SJSA1 (cell line): ENCODE measurements at regions not wholly inside any gene's neighbourhood (a gene's known extent, or its start where the extent isn't known, plus 50 kb on each side); places are given as distances from the start of the nearest gene placed in this dataset.
"Not testable (repeated sequence)": the region's sequence is repeated elsewhere in the genome, so short reads cannot be mapped to it uniquely, and the experiment has no call there.

Experiments
- DNase-seq, 2 experiments: peaks; one replicate each; pipeline ENCODE4 v3.0.0-alpha.2; 2015 to 2020; ENCODE audit warnings: low spot score in 2 of 2, low read depth in 1 of 2
- H3K27ac ChIP-seq: fragments of 250-450 bp; sonication (Bioruptor Pico); 2 replicates; pipeline ENCODE4 v1.5.1; 2020; ENCODE audit warnings: mild to moderate bottlenecking, moderate library complexity
- H3K27me3 ChIP-seq: fragments of 250-450 bp; sonication (Bioruptor Pico); replicated peaks from 2 replicates; pipeline ENCODE4 v1.5.1; 2020; ENCODE audit warnings: mild to moderate bottlenecking, moderate library complexity
- H3K36me3 ChIP-seq: fragments of 250-450 bp; sonication (Bioruptor Pico); 2 replicates; pipeline ENCODE4 v1.5.1; 2020; ENCODE audit warnings: mild to moderate bottlenecking
- H3K4me1 ChIP-seq: fragments of 250-450 bp; sonication (Bioruptor Pico); replicated peaks from 2 replicates; pipeline ENCODE4 v1.6.1; 2021; ENCODE audit warnings: mild to moderate bottlenecking
- H3K4me3 ChIP-seq: fragments of 250-450 bp; sonication (Bioruptor Pico); 2 replicates; pipeline ENCODE4 v1.5.1; 2020; ENCODE audit warnings: mild to moderate bottlenecking
- H3K9me3 ChIP-seq: fragments of 250-450 bp; sonication (Bioruptor Pico); replicated peaks from 2 replicates; pipeline ENCODE4 v1.5.1; 2020; ENCODE audit warnings: mild to moderate bottlenecking

DNA sequence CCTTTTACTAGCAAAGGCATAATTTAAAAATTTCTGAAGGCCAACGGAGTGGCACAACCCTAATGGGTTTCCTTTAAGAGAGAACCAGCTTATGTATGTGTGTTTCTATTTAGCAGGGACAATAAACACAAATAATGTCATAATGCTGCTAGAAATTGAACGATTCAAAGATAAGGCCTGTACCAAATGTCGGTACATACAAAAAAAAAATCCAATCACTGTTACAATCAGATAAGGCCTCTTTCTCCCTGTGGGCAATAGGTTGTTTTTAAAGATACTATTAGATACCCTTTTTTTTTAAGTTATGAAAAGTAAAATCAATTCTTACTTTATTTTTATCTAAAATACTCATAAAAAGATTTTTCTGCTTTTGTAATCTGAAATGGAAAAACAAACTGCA is 821.0 kb downstream of the PRELID2 start:
- Histone ChIP-seq H3K4me1 (no peaks in the 10 kb centered on the region), H3K27ac (no peak overlapping the region), H3K4me3 (no peak overlapping the region), H3K36me3 (no peaks in the 10 kb centered on the region), H3K27me3 (no peaks in the 10 kb centered on the region), H3K9me3 (no peaks in the 10 kb centered on the region)
- DNase-seq: no peak

DNA sequence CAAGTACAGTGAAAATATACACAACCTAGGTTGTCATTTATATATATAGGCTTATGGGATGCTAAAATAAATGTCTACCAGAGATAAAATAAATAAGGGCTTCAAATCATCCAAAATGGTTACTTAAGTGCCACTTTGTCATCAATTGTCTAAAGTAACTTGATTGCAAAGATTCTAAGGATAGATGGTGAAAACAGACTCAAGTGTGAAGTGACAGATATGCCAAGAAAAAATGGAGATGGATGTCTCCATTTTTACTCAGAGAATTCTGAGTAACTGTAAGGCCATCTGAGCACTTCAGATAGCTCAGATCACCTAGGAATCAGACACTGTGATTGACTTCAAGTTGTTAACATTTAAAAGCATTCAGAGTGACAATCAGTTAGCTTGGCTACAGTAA is 824.3 kb downstream of the PRELID2 start:
- H3K27me3 ChIP-seq: no peaks in the 10 kb centered on the region
- DNase-seq: no peak
- no peaks in the 10 kb centered on the region for H3K36me3 ChIP-seq
- H3K4me3 ChIP-seq: no peak overlapping the region
- no peak overlapping the region for H3K27ac ChIP-seq
- H3K9me3 ChIP-seq: no peaks in the 10 kb centered on the region
- H3K4me1 ChIP-seq: no peaks in the 10 kb centered on the region

DNA sequence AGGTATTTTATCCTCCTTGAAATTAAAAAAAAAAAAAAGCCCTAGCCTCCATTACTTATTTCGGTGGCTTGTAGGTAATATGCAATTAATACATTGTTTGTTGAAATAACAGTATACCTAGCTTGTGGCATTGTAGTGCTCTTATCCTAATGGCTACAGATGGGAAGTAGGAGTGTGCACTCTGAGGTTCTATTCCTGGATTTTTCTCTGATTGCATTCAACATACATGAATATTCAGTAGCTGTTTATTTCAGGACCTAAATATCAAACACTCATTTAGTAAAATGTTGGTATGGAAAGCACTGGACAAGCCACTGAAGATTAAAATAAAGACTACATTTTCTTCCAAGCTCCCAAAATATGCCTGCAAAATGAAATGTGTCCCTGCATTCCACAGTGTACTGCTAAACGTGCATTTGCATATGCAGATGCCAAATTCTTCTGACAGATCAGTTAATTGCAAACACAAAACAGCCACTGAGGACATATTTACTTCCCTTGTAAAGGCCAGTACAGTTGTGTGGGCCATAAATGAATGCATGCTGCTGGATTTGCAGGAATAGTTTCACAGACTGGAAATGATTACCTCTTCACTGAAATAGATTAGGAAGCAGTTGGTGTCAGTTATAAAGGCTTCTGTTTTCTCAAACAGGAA is 826.1 kb downstream of the PRELID2 start:
- Histone ChIP-seq H3K27me3 (no peaks in the 10 kb centered on the region), H3K27ac (no peak overlapping the region), H3K4me3 (no peak overlapping the region), H3K9me3 (no peaks in the 10 kb centered on the region), H3K36me3 (no peaks in the 10 kb centered on the region), H3K4me1 (no peaks in the 10 kb centered on the region)
- DNase-seq: no peak

DNA sequence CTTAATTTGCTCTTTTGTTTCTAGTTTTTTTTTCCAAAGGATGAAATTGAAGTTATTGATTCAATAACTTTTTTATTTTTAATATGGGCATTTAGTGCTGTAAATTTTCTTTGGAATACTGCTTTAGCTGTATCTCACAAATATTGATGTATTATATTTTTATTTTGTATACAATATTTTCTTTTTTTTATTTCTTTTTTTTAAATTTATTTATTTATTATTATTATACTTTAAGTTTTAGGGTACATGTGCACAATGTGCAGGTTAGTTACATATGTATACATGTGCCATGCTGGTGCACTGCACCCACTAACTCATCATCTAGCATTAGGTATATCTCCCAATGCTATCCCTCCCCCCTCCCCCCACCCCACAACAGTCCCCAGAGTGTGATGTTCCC is 823.7 kb downstream of the KCTD16 start:
- not testable (repeated sequence) for H3K4me1 ChIP-seq, DNase-seq, H3K27ac ChIP-seq, H3K27me3 ChIP-seq, H3K4me3 ChIP-seq, H3K36me3 ChIP-seq, H3K9me3 ChIP-seq

DNA sequence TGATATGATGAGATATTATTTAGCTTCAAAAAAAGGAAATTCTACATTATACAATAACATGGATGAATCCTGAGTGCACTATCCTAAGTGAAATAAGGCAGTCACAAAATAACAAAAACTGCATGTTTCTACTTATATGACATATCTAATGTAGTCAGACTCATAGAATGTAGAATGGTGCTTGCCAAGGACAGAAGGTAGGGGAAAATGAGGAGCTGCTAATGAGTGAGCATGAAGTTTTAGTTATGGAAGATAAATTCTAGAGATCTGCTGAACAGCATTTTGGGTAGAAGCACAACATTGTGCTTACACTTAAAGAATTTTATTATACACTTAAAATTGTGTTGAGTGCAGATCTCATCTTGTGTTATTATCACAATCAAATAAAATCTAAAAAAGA is 812.4 kb downstream of the KCTD16 start:
- DNase-seq: no peak
- no peaks in the 10 kb centered on the region for H3K4me1 ChIP-seq
- H3K27ac ChIP-seq: no peak overlapping the region
- no peaks in the 10 kb centered on the region for H3K27me3 ChIP-seq
- H3K9me3 ChIP-seq: no peaks in the 10 kb centered on the region
- no peak overlapping the region for H3K4me3 ChIP-seq
- no peaks in the 10 kb centered on the region for H3K36me3 ChIP-seq

DNA sequence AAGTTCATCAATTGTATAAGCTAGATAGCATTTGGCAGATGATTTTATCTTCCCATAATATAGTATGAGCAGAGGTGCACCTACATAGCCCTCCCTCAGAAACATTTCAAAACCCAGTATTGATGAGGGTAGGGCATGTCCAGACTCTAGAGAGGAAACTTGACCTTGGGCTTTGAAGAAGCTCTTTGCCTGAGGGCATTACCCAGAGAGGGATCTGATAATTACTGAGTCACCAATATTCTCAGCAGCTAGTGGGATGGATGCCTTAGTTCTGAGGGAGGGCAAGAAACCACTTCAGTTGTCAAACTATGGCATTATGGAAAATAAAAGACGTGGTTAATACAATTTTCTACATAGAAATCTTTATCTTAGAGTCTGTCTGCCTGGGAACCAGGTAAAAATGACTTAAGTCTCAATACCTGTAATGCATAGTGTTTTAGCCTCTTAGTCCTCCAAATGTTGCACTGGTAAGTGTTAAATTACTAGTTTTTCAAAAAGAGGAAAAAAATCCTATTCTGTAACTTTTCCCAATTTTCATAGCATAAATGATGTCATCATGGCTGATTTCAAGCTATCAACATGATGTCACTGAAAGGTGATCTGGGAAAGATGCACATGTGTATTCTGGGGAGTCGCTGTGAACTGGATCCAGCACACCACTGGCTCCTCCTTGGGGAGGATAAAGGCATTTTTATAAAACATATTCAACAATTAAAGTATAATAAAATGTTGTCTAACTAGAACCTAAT is 809.0 kb downstream of the KCTD16 start:
- Histone ChIP-seq H3K4me3 (no peak overlapping the region), H3K4me1 (no peaks in the 10 kb centered on the region), H3K36me3 (no peaks in the 10 kb centered on the region), H3K27me3 (no peaks in the 10 kb centered on the region), H3K27ac (no peak overlapping the region), H3K9me3 (no peaks in the 10 kb centered on the region)
- DNase-seq: no peak

DNA sequence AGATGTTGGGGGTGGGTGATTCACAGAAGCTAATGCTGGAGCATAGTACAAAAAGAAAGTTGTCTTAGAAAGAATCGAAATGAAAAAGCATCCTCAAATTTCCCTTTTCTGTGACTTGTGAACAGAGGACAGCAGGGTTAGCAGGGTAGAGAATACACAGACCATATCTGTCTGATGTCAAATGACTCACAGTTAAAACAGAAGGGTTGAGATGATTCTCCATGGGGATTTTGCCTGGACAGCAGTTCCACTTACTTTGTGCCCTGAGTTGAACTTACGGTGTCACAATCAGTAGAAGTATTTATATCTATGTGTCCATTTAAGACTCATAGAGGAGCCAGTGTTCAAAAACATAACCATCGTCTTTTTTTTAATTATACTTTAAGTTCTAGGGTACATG is 801.6 kb downstream of the KCTD16 start:
- H3K4me1 ChIP-seq: no peaks in the 10 kb centered on the region
- no peaks in the 10 kb centered on the region for H3K9me3 ChIP-seq
- no peak overlapping the region for H3K27ac ChIP-seq
- no peaks in the 10 kb centered on the region for H3K36me3 ChIP-seq
- DNase-seq: no peak
- no peaks in the 10 kb centered on the region for H3K27me3 ChIP-seq
- H3K4me3 ChIP-seq: no peak overlapping the region

DNA sequence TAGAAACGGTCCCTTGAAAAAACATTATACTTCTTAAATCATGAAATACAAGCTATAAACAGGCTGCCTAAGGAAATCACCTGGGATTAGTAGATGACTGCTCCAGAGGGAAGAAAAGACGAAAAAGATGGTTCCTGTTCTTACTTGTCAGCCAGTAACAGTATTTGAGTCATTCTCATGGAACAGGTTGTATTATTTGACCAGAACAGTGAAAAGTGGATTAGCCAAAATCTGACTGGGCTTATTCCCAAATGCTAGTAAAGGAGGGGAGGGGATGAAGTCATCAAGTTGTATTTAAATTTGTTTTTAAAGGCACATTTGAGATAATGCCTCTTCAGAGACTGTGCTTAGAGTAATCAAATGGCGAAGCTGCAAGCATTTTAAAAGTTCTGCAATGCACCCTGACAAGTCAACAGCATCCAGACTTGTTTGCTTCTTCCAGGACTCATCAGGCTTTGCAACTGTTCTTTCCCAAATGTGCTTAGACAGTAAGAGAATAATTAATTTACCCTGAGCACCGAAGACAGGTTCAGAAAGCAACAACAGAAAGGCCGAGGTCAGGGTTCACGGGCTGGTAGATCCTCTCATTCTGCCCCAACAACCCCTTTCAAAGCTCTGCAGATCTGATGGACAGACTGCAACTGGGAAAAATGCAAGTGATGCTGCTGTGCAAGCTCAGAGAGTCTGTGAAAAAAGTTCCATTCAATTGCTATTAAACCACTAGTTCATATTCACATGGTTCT is 800.6 kb downstream of the KCTD16 start:
- Histone ChIP-seq H3K4me1 (no peaks in the 10 kb centered on the region), H3K4me3 (no peak overlapping the region), H3K9me3 (no peaks in the 10 kb centered on the region), H3K27me3 (no peaks in the 10 kb centered on the region), H3K36me3 (no peaks in the 10 kb centered on the region), H3K27ac (no peak overlapping the region)
- no peak for DNase-seq

DNA sequence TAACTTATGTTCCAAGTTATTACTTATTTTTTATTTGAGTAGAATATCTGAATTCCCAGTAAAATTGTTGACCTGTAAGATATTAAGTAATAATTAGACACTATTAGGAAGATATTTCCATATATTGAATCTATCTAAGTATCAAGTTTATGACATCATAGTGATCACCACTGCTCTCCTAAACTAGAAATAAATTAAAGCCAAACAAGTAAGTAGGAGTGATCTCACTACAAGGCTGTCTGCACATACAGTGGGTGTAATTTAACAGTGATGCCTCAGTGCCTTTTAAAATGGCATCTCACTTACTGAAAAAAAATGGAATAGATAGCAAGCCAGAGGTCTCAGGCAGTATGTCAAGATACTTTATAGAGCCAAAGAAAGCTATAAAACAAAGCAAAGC is 789.6 kb downstream of the KCTD16 start:
- H3K4me3 ChIP-seq: no peak overlapping the region
- H3K4me1 ChIP-seq: no peaks in the 10 kb centered on the region
- no peak for DNase-seq

DNA sequence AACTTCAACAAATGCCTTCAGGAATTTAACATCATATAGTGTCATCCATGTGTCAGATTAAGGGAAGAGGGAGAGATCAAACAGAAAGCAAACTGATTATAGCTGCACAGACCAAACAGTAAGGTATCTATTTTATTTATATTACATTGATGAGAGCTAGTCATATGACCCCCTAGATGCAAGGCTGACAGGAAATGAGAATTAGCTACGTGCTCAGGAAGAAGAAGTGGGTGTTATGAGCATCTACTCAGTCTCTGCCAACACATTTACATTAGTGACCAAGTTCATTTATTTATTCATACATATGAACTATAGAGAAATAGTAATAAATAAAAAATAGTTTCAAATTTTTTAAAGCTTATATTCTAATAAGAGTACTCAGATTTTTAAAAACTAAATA is 787.3 kb downstream of the KCTD16 start:
- Histone ChIP-seq H3K9me3 (no peaks in the 10 kb centered on the region), H3K36me3 (no peaks in the 10 kb centered on the region), H3K27me3 (no peaks in the 10 kb centered on the region), H3K4me3 (no peak overlapping the region), H3K4me1 (no peaks in the 10 kb centered on the region), H3K27ac (no peak overlapping the region)
- DNase-seq: no peak

More for the DNA sequence above, 789.6 kb downstream of the KCTD16 start:
- no peak overlapping the region for H3K27ac ChIP-seq
- no peaks in the 10 kb centered on the region for H3K36me3 ChIP-seq
- no peaks in the 10 kb centered on the region for H3K9me3 ChIP-seq
- H3K27me3 ChIP-seq: no peaks in the 10 kb centered on the region

DNA sequence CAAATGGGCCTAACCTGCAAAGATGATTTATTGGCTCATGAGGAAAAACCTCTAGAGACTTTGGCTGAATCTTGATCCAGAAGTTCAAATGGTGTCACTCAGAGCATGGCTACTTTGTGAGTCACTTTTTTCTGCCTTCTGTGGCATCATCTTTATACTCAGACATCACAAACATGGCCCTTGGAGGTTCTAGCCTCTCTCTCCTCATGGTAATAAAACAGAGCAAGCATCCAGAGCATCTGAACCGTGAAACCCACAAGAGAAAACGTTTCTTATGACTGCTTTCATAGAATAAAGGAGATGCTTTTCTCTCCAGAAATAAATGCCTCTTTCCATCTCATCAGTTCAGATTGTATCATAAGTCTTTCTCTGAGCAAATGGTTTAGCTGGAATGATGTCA is 780.3 kb downstream of the KCTD16 start:
- Histone ChIP-seq H3K4me1 (no peaks in the 10 kb centered on the region), H3K27ac (no peak overlapping the region), H3K27me3 (no peaks in the 10 kb centered on the region), H3K9me3 (no peaks in the 10 kb centered on the region), H3K4me3 (no peak overlapping the region), H3K36me3 (no peaks in the 10 kb centered on the region)
- no peak for DNase-seq

DNA sequence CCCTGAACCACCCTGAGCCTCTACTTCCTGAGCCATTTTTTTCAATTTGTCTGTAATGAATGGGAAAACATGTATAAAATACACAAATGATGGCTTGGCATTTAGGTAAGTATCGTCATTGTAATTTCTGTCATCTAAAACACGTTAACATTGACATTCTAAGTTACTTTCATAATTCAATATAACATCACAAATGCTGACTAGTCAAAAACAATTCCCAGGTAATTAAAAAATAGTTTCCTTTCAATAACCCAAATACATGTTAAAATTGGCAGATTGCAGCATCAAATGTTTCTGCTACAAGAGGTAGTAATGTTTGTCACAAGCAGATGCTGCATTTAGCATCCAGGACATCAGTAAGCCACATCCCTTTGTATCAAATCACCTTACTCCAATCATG is 776.4 kb downstream of the KCTD16 start:
- no peaks in the 10 kb centered on the region for H3K4me1 ChIP-seq
- no peak for DNase-seq
- H3K9me3 ChIP-seq: no peaks in the 10 kb centered on the region
- H3K36me3 ChIP-seq: no peaks in the 10 kb centered on the region
- no peaks in the 10 kb centered on the region for H3K27me3 ChIP-seq
- no peak overlapping the region for H3K4me3 ChIP-seq
- no peak overlapping the region for H3K27ac ChIP-seq

DNA sequence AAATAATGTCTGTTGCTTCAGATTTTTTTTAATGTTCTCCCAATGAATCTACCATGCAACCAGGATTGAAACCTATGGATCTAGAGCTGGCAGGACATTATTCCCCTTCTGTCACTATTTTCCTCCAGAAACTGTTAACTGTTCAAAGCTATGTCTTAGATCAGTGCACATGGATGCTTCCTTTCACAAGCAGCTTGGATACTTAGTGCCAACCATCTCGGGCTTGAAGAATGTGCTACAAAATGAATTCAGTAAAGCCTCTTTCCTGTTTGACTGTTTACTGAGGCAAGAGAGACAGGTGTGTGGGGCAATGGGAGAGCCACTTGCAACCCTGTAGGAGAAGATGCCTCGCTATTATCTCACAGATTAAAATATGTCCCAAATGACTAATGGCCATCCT is 774.8 kb downstream of the KCTD16 start:
- no peaks in the 10 kb centered on the region for H3K4me1 ChIP-seq
- H3K27ac ChIP-seq: no peak overlapping the region
- no peak overlapping the region for H3K4me3 ChIP-seq
- DNase-seq: no peak
- no peaks in the 10 kb centered on the region for H3K36me3 ChIP-seq
- no peaks in the 10 kb centered on the region for H3K27me3 ChIP-seq
- no peaks in the 10 kb centered on the region for H3K9me3 ChIP-seq

DNA sequence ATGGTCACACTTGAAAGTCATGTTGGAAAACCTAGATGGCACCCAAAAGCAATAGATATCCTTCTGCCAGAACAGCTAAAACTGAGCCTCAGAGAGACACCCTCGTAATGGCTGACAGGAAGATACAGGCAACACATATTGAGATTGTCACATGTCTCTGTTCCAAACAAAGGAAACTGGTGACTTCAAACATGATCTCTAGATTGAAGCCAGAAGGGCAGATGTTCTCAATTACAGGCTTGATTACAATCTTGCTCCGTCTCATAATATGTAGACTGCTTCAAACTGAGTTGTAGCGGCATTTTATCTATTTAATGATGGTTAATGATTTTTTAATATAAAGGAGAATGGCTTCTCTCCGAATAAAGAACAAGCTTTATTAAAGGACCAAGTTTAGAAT is 774.3 kb downstream of the KCTD16 start:
- Histone ChIP-seq H3K36me3 (no peaks in the 10 kb centered on the region), H3K4me3 (no peak overlapping the region), H3K27ac (no peak overlapping the region), H3K9me3 (no peaks in the 10 kb centered on the region), H3K4me1 (no peaks in the 10 kb centered on the region), H3K27me3 (no peaks in the 10 kb centered on the region)
- DNase-seq: no peak
